GM23248 (cell line): ENCODE measurements at regions not wholly inside any gene's neighbourhood (a gene's known extent, or its start where the extent isn't known, plus 50 kb on each side); places are given as distances from the start of the nearest gene placed in this dataset.

Source experiments
- DNase-seq: peaks from one replicate; pipeline ENCODE4 v3.0.0-alpha.2; 2015
- H2AFZ ChIP-seq: fragments of 200-600 bp; sonication (generic); 2 replicates; pipeline ENCODE4 v1.6.1; 2016; ENCODE audit warnings: antibody characterized with exemption
- H3F3A ChIP-seq: fragments of 200-600 bp; sonication (generic); 2 replicates; pipeline ENCODE4 v1.6.1; 2016; ENCODE audit warnings: mild to moderate bottlenecking, antibody characterized with exemption, mixed run types; ENCODE audit not compliant: insufficient read depth
- H3K27ac ChIP-seq: fragments of 200-600 bp; sonication (generic); 2 replicates; pipeline ENCODE4 v1.5.1; 2016; ENCODE audit warnings: mild to moderate bottlenecking
- H3K27me3 ChIP-seq: fragments of 200-600 bp; sonication (generic); replicated peaks from 2 replicates; pipeline ENCODE4 v1.6.1; 2016; ENCODE audit warnings: mild to moderate bottlenecking; ENCODE audit not compliant: insufficient read depth
- H3K36me3 ChIP-seq: fragments of 200-600 bp; sonication (generic); 2 replicates; pipeline ENCODE4 v1.6.1; 2016; ENCODE audit warnings: low read depth, mild to moderate bottlenecking
- H3K4me1 ChIP-seq: fragments of 200-600 bp; sonication (generic); 2 replicates; pipeline ENCODE4 v1.6.1; 2016; ENCODE audit warnings: mild to moderate bottlenecking; ENCODE audit not compliant: insufficient read depth
- H3K4me2 ChIP-seq: fragments of 200-600 bp; sonication (generic); one replicate; pipeline ENCODE4 v1.6.1; 2016; ENCODE audit warnings: mild to moderate bottlenecking; ENCODE audit not compliant: unreplicated experiment
- H3K4me3 ChIP-seq: fragments of 200-600 bp; sonication (generic); 2 replicates; pipeline ENCODE4 v1.5.1; 2016; ENCODE audit warnings: mild to moderate bottlenecking
- H3K79me2 ChIP-seq: fragments of 200-600 bp; sonication (generic); 2 replicates; pipeline ENCODE4 v1.6.1; 2016; ENCODE audit warnings: mild to moderate bottlenecking; ENCODE audit not compliant: insufficient read depth
- H3K9ac ChIP-seq: fragments of 200-600 bp; sonication (generic); 2 replicates; pipeline ENCODE4 v1.6.1; 2016; ENCODE audit warnings: mild to moderate bottlenecking
- H3K9me2 ChIP-seq: fragments of 200-600 bp; sonication (generic); 2 replicates; pipeline ENCODE4 v1.6.1; 2016; ENCODE audit warnings: mixed run types, mild to moderate bottlenecking, moderate library complexity; ENCODE audit not compliant: insufficient read depth
- H3K9me3 ChIP-seq: fragments of 200-600 bp; sonication (generic); one replicate; pipeline ENCODE4 v1.6.1; 2017; ENCODE audit warnings: low read depth
- H4K20me1 ChIP-seq: fragments of 200-600 bp; sonication (generic); 2 replicates; pipeline ENCODE4 v1.6.0; 2016; ENCODE audit not compliant: insufficient read depth
- EZH2 ChIP-seq: fragments of 200-600 bp; sonication (generic); IDR thresholded peaks from 2 replicates; pipeline ENCODE4 v1.6.1; 2018; ENCODE audit warnings: antibody characterized with exemption, mild to moderate bottlenecking; ENCODE audit not compliant: insufficient read depth, poor library complexity, severe bottlenecking
- EZH2phosphoT487 ChIP-seq: fragments of 200-600 bp; sonication (generic); IDR thresholded peaks from 2 replicates; pipeline ENCODE4 v1.6.1; 2018; ENCODE audit warnings: antibody characterized with exemption, moderate library complexity, mild to moderate bottlenecking, low read depth; ENCODE audit not compliant: insufficient read depth
- WGBS, 2 experiments: methylation state at CpG; one replicate each; pipeline ENCODE4 v1.1.6; 2015 to 2017; ENCODE audit warnings: low lambda C conversion rate in 2 of 2, low coverage in 1 of 2; ENCODE audit errors: missing lambda C conversion rate in 2 of 2; 5-methylcytosine and 5-hydroxymethylcytosine counted together
- in situ Hi-C: fragments of 300-500 bp; cut with MboI; formaldehyde crosslinking; loops from 2 replicates; pipeline ENCODE4 v1.15.0; 2020

- Histone ChIP-seq H3K27ac (no peak overlapping the region), H3F3A (no peaks in the 10 kb centered on the region), H3K4me1 (0 out of 2 replicates have a peak, but pooled peaks cover 1% of the 10 kb centered on the region), H4K20me1 (no peaks in the 10 kb centered on the region), H3K9ac (no peak overlapping the region), H3K27me3 (peaks cover 7% of the 10 kb centered on the region), H3K9me3 (no peaks in the 10 kb centered on the region), H3K9me2 (no peaks in the 10 kb centered on the region), H3K36me3 (no peaks in the 10 kb centered on the region), H2AFZ (no peak overlapping the region), H3K79me2 (no peaks in the 10 kb centered on the region), H3K4me2 (no peak overlapping the region), H3K4me3 (no peak overlapping the region)
- TF ChIP-seq EZH2: no peak
- TF ChIP-seq EZH2phosphoT487: no peak
- in situ Hi-C loops: no loop called here
- WGBS, 2 experiments: 58% methylated on average over 13 of the region's 13 CpGs
- DNase-seq: peak; percentile 22
These were observed 230.1 kb upstream of the FAT1 start for GRCh38 chr4:186953599-186954260.

DNA sequence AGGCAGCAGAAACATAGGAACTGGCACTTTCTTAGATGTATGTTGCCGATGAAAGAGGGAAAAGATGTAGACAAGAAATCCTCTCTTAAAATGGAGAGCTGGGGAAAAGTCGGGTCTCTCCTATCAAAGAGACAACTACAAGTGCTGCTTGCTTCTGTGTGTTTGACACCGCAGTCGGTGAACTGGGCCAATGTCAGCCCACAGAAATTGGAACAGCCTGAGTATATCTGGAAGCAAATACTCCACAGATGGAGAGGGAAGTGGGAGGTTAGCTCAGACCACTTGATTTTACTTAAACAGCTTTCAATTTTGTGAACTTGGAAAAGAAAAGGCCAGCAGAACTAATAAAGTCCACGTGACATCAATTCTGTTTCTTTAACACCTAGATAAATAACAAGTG lies 230.9 kb upstream of the FAT1 start:
- H3K27me3 ChIP-seq: peaks cover 7% of the 10 kb centered on the region
- no peaks in the 10 kb centered on the region for H3K9me2 ChIP-seq
- no peak overlapping the region for H3K4me3 ChIP-seq
- no peaks in the 10 kb centered on the region for H3F3A ChIP-seq
- no peaks in the 10 kb centered on the region for H3K36me3 ChIP-seq
- TF ChIP-seq EZH2 (no peak), EZH2phosphoT487 (no peak)
- H3K79me2 ChIP-seq: no peaks in the 10 kb centered on the region
- WGBS, 2 experiments: 14 to 16% methylated on average over 5 of the region's 5 CpGs
- no peak overlapping the region for H3K27ac ChIP-seq
- H3K4me2 ChIP-seq: no peak overlapping the region
- no peaks in the 10 kb centered on the region for H3K9me3 ChIP-seq
- no peak overlapping the region for H2AFZ ChIP-seq
- H4K20me1 ChIP-seq: no peaks in the 10 kb centered on the region
- H3K9ac ChIP-seq: no peak overlapping the region
- no peak for DNase-seq
- in situ Hi-C loops: no loop called here
- H3K4me1 ChIP-seq: no peaks in the 10 kb centered on the region

DNA sequence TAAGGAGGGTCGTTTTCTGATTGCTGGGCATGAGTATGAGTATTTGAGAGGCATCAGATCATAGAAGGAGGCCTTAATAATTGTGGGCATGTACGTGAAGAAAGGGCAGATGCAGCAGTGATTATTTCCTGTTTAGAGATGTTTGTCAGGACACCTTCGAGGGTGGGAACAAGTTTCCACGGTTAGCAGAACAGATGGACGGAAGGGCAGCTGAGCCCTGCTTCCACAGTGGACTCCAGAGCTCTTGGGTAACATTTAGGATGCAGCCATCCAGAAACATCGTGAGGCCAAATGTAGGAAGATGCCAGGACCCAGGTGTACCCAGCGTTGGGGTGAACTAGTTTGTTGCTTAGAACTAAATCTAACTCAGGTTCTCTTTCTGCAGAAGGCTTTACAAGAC lies 231.3 kb upstream of the FAT1 start:
- Histone ChIP-seq H3K27ac (no peak overlapping the region), H3K4me1 (no peaks in the 10 kb centered on the region), H3K4me3 (no peak overlapping the region), H4K20me1 (no peaks in the 10 kb centered on the region), H3K27me3 (peaks cover 7% of the 10 kb centered on the region), H3K4me2 (no peak overlapping the region), H3K9me3 (no peaks in the 10 kb centered on the region), H2AFZ (no peak overlapping the region), H3F3A (no peaks in the 10 kb centered on the region), H3K9me2 (no peaks in the 10 kb centered on the region), H3K36me3 (no peaks in the 10 kb centered on the region), H3K9ac (no peak overlapping the region), H3K79me2 (no peaks in the 10 kb centered on the region)
- TF ChIP-seq EZH2phosphoT487: no peak
- no peak for DNase-seq
- in situ Hi-C loops: no loop called here
- WGBS, 2 experiments: 36 to 48% methylated on average over 7 of the region's 7 CpGs

GRCh38 chr4:186957952-186958555 lies 234.4 kb upstream of the FAT1 start:
- 31% methylated on average over 3 of the region's 3 CpGs for WGBS, 2 experiments
- H2AFZ ChIP-seq: no peak overlapping the region
- no peak for DNase-seq
- H4K20me1 ChIP-seq: no peaks in the 10 kb centered on the region
- H3K4me2 ChIP-seq: no peak overlapping the region
- H3K36me3 ChIP-seq: no peaks in the 10 kb centered on the region
- no peak overlapping the region for H3K27ac ChIP-seq
- no peak overlapping the region for H3K4me3 ChIP-seq
- H3F3A ChIP-seq: no peaks in the 10 kb centered on the region
- peaks cover 6% of the 10 kb centered on the region for H3K27me3 ChIP-seq
- H3K79me2 ChIP-seq: no peaks in the 10 kb centered on the region
- in situ Hi-C loops: no loop called here
- no peak overlapping the region for H3K9ac ChIP-seq
- H3K9me2 ChIP-seq: no peaks in the 10 kb centered on the region
- TF ChIP-seq EZH2phosphoT487: no peak
- H3K9me3 ChIP-seq: no peaks in the 10 kb centered on the region
- no peaks in the 10 kb centered on the region for H3K4me1 ChIP-seq
